ENCODE measurements at regions not wholly inside any gene's neighbourhood (a gene's known extent, or its start where the extent isn't known, plus 50 kb on each side); places are given as distances from the start of the nearest gene placed in this dataset.

DNA sequence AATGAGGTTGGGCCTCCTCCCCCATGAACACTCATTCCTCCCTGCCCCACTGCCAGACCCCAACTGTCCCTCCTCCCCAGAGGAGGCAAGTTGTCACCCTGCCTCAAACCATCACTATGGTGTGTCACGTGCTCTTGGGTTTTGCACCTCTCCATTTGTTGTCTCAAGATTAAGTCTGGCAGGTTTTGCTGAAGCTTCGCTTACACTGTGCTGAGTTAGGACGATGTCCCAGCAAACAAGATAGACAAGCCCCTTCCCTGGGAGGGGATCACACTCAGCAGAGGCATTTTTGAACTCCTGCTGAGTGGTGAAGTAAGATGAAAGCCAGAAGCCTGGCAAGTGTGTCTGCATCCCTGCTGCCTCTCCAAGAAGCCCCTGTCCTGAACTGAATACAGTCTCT lies 78.3 kb downstream of the CBLN1 start:
- Histone ChIP-seq H3F3A (ENCODE audit: insufficient read depth, low read length) (no peaks in the 10 kb centered on the region), H3K36me3 (replicated peaks; ENCODE audit: insufficient read depth, low read length) (no peaks in the 10 kb centered on the region), H3K27ac (ENCODE audit: low read length) (no peak overlapping the region), H3K9me3 (replicated peaks; ENCODE audit: insufficient read depth, low read length) (no peaks in the 10 kb centered on the region), H3K9ac (ENCODE audit: low read length) (no peak overlapping the region), H3K9me2 (replicated peaks; ENCODE audit: insufficient read depth, low read length) (no peaks in the 10 kb centered on the region), H3K4me3 (ENCODE audit: low read length) (no peak overlapping the region), H3K79me2 (ENCODE audit: low read length) (no peaks in the 10 kb centered on the region), H3K4me2 (ENCODE audit: low read depth, low read length) (no peak overlapping the region), H2AFZ (ENCODE audit: low read length) (no peak overlapping the region), H3K27me3 (replicated peaks; ENCODE audit: insufficient read depth, low read length) (no peaks in the 10 kb centered on the region), H4K20me1 (ENCODE audit: insufficient read depth, low read length) (no peaks in the 10 kb centered on the region), H3K4me1 (ENCODE audit: low read length) (no peaks in the 10 kb centered on the region)
- DNase-seq = no peak
- TF ChIP-seq EZH2 (optimal IDR thresholded peaks at IDR 0.05; ENCODE audit: low read depth, low read length) = no peak
- no peak for TF ChIP-seq EZH2phosphoT487 (IDR thresholded peaks at IDR 0.05; ENCODE audit: low read length)
- TF ChIP-seq, protein P1, sequence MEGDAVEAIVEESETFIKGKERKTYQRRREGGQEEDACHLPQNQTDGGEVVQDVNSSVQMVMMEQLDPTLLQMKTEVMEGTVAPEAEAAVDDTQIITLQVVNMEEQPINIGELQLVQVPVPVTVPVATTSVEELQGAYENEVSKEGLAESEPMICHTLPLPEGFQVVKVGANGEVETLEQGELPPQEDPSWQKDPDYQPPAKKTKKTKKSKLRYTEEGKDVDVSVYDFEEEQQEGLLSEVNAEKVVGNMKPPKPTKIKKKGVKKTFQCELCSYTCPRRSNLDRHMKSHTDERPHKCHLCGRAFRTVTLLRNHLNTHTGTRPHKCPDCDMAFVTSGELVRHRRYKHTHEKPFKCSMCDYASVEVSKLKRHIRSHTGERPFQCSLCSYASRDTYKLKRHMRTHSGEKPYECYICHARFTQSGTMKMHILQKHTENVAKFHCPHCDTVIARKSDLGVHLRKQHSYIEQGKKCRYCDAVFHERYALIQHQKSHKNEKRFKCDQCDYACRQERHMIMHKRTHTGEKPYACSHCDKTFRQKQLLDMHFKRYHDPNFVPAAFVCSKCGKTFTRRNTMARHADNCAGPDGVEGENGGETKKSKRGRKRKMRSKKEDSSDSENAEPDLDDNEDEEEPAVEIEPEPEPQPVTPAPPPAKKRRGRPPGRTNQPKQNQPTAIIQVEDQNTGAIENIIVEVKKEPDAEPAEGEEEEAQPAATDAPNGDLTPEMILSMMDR (IDR thresholded peaks at IDR 0.05; ENCODE audit: low read length) = no peak

DNA sequence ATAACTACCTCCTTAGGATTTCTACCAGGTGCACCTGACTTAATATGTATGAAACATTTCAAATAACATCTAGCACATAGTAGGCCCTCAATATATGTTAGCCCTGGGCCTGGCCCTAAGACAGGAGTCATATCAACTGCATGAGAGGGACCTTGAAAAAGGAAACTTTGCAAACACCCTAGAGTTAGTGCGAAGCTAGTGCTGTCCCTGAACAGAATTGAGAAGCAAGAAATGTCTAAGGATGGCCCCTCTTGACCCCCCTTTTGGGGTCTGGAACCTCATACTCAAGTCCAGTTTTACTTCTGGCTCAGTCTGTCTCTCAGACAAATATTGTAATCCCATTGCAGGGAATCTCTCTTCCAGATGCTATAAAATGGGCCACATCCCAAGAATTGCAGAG lies 80.5 kb downstream of the CBLN1 start:
- Histone ChIP-seq H4K20me1 (ENCODE audit: insufficient read depth, low read length) (no peaks in the 10 kb centered on the region), H3K27me3 (replicated peaks; ENCODE audit: insufficient read depth, low read length) (no peaks in the 10 kb centered on the region), H3K79me2 (ENCODE audit: low read length) (no peaks in the 10 kb centered on the region), H3F3A (ENCODE audit: insufficient read depth, low read length) (no peaks in the 10 kb centered on the region), H3K4me3 (ENCODE audit: low read length) (no peak overlapping the region), H3K27ac (ENCODE audit: low read length) (no peak overlapping the region), H3K9me2 (replicated peaks; ENCODE audit: insufficient read depth, low read length) (no peaks in the 10 kb centered on the region), H3K4me2 (ENCODE audit: low read depth, low read length) (no peak overlapping the region), H3K4me1 (ENCODE audit: low read length) (no peaks in the 10 kb centered on the region), H3K36me3 (replicated peaks; ENCODE audit: insufficient read depth, low read length) (no peaks in the 10 kb centered on the region), H3K9ac (ENCODE audit: low read length) (no peak overlapping the region), H2AFZ (ENCODE audit: low read length) (no peak overlapping the region), H3K9me3 (replicated peaks; ENCODE audit: insufficient read depth, low read length) (no peaks in the 10 kb centered on the region)
- no peak for TF ChIP-seq EZH2phosphoT487 (IDR thresholded peaks at IDR 0.05; ENCODE audit: low read length)
- TF ChIP-seq EZH2 (optimal IDR thresholded peaks at IDR 0.05; ENCODE audit: low read depth, low read length) = no peak
- TF ChIP-seq, protein P1 (IDR thresholded peaks at IDR 0.05; ENCODE audit: low read length) = no peak
- DNase-seq = no peak

DNA sequence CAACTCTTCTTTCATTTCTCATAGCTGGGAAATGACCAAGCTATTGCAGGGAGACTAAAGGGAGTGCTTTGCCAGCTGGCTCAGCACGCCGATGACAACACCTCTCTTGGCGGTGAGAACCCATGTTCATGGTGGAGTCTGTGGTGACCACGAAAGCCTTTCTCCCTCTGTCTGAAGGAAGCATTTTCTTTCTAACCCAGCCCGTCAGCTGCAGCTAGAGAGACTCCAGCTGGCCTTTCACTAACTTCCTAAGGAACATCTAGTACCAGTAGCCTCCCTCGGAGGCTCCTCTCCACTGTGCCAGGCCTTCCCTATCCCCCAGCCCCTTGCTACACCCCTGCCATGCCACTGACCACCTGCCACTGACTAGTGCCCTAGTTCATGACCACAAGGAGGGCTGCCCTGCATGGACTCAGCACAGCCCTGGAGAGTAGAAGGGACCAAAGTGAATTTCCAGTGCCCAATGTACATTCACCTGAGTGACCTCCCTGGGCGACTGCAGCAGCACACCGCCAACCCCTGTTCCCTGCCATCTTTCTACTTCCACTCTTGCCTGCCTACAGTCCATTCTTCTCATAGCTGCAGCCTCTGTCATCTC lies 81.3 kb downstream of the CBLN1 start:
- no peak overlapping the region for H3K27ac ChIP-seq (ENCODE audit: low read length)
- no peaks in the 10 kb centered on the region for H4K20me1 ChIP-seq (ENCODE audit: insufficient read depth, low read length)
- H3K9me3 ChIP-seq (replicated peaks; ENCODE audit: insufficient read depth, low read length) = no peaks in the 10 kb centered on the region
- H3K4me3 ChIP-seq (ENCODE audit: low read length) = no peak overlapping the region
- no peaks in the 10 kb centered on the region for H3K9me2 ChIP-seq (replicated peaks; ENCODE audit: insufficient read depth, low read length)
- no peaks in the 10 kb centered on the region for H3K79me2 ChIP-seq (ENCODE audit: low read length)
- H3K36me3 ChIP-seq (replicated peaks; ENCODE audit: insufficient read depth, low read length) = no peaks in the 10 kb centered on the region
- H3K9ac ChIP-seq (ENCODE audit: low read length) = no peak overlapping the region
- TF ChIP-seq EZH2 (optimal IDR thresholded peaks at IDR 0.05; ENCODE audit: low read depth, low read length) = no peak
- no peak for TF ChIP-seq EZH2phosphoT487 (IDR thresholded peaks at IDR 0.05; ENCODE audit: low read length)
- no peaks in the 10 kb centered on the region for H3K4me1 ChIP-seq (ENCODE audit: low read length)
- no peaks in the 10 kb centered on the region for H3K27me3 ChIP-seq (replicated peaks; ENCODE audit: insufficient read depth, low read length)
- no peak overlapping the region for H2AFZ ChIP-seq (ENCODE audit: low read length)
- H3K4me2 ChIP-seq (ENCODE audit: low read depth, low read length) = no peak overlapping the region
- H3F3A ChIP-seq (ENCODE audit: insufficient read depth, low read length) = no peaks in the 10 kb centered on the region
- DNase-seq = no peak

DNA sequence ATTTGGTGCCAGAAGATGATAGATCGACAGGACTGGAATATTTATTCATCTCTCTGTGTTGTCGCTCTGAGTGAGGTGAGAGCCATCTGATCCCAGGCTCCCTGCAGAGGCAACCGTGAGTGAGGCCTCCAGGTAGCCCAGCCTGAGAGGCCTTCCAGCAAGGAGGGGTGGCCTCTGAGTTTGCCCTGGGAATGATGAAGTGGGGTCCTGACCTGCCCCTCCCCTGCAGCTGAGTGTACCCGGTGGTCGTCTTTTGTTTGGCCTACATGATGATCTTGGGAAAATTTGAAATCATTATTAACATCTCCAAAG lies 86.4 kb downstream of the CBLN1 start:
- Histone ChIP-seq H3K9me3 (replicated peaks; ENCODE audit: insufficient read depth, low read length) (no peaks in the 10 kb centered on the region), H3F3A (ENCODE audit: insufficient read depth, low read length) (no peaks in the 10 kb centered on the region), H3K4me3 (ENCODE audit: low read length) (no peak overlapping the region), H3K27me3 (replicated peaks; ENCODE audit: insufficient read depth, low read length) (no peaks in the 10 kb centered on the region), H3K4me1 (ENCODE audit: low read length) (no peaks in the 10 kb centered on the region), H3K9ac (ENCODE audit: low read length) (no peak overlapping the region), H3K27ac (ENCODE audit: low read length) (no peak overlapping the region), H3K4me2 (ENCODE audit: low read depth, low read length) (no peak overlapping the region), H4K20me1 (ENCODE audit: insufficient read depth, low read length) (no peaks in the 10 kb centered on the region), H3K36me3 (replicated peaks; ENCODE audit: insufficient read depth, low read length) (no peaks in the 10 kb centered on the region), H3K79me2 (ENCODE audit: low read length) (no peaks in the 10 kb centered on the region), H2AFZ (ENCODE audit: low read length) (no peak overlapping the region), H3K9me2 (replicated peaks; ENCODE audit: insufficient read depth, low read length) (no peaks in the 10 kb centered on the region)
- no peak for DNase-seq
- TF ChIP-seq EZH2 (optimal IDR thresholded peaks at IDR 0.05; ENCODE audit: low read depth, low read length) (no peak), EZH2phosphoT487 (IDR thresholded peaks at IDR 0.05; ENCODE audit: low read length) (no peak)
- TF ChIP-seq, protein P1 (IDR thresholded peaks at IDR 0.05; ENCODE audit: low read length) = no peak
